Upper lobe of left lung (tissue), 4 donors: ENCODE measurements at regions not wholly inside any gene's neighbourhood (a gene's known extent, or its start where the extent isn't known, plus 50 kb on each side); places are given as distances from the start of the nearest gene placed in this dataset.

Experiments
- EP300 ChIP-seq, 4 donors: sonication (generic); formaldehyde crosslinking; IDR thresholded peaks; one replicate each; pipeline ENCODE4 v1.5.1; 2017; ENCODE audit warnings: antibody characterized with exemption in 4 of 4, control low read depth in 2 of 4
- POLR2A ChIP-seq, 4 donors: fragments of 450-650 bp; IDR thresholded peaks; one replicate each; pipeline ENCODE4 v1.5.1; 2016 to 2017; ENCODE audit warnings: antibody characterized with exemption in 4 of 4, mild to moderate bottlenecking in 2 of 4
- POLR2AphosphoS5 ChIP-seq, 2 donors: sonication (generic); formaldehyde crosslinking; IDR thresholded peaks; one replicate each; pipeline ENCODE4 v1.5.1; 2017; ENCODE audit warnings: antibody characterized with exemption in 2 of 2
- TF ChIP-seq, protein P1 (sequence below), 6 experiments: fragments of 450-650 bp in 4 of 6; fragments of 200-600 bp in 2 of 6; sonication (generic) in 2 of 6; IDR thresholded peaks; one replicate each; pipeline ENCODE4 v1.5.1; 2016 to 2019; ENCODE audit warnings: antibody characterized with exemption in 6 of 6

DNA sequence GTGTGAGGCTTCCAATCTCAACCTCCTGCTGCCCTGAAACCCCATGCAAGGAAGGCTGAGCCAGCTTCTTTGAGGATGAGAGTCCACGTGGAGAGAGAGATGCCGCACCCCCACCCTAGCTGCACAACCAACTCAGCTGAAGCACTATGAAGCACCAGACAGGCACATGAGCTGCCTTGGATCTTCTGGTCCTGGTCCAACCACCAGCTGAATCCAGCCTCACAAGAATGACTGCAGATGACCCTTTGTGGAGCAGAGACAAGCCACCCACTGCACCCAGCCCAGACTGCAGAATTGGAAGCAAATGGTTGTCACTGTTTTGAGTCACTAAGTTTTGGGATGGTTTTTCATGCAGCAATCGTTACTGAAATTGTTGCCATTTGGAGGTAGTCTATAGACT is 149.6 kb upstream of the SYT13 start:
- TF ChIP-seq, protein P1, sequence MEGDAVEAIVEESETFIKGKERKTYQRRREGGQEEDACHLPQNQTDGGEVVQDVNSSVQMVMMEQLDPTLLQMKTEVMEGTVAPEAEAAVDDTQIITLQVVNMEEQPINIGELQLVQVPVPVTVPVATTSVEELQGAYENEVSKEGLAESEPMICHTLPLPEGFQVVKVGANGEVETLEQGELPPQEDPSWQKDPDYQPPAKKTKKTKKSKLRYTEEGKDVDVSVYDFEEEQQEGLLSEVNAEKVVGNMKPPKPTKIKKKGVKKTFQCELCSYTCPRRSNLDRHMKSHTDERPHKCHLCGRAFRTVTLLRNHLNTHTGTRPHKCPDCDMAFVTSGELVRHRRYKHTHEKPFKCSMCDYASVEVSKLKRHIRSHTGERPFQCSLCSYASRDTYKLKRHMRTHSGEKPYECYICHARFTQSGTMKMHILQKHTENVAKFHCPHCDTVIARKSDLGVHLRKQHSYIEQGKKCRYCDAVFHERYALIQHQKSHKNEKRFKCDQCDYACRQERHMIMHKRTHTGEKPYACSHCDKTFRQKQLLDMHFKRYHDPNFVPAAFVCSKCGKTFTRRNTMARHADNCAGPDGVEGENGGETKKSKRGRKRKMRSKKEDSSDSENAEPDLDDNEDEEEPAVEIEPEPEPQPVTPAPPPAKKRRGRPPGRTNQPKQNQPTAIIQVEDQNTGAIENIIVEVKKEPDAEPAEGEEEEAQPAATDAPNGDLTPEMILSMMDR (IDR thresholded peaks at IDR 0.05) = no peak
- TF ChIP-seq POLR2AphosphoS5 (IDR thresholded peaks at IDR 0.05) = no peak
- TF ChIP-seq EP300 (IDR thresholded peaks at IDR 0.05) = no peak
- no peak for TF ChIP-seq POLR2A (IDR thresholded peaks at IDR 0.05)
